T-helper 2 cell treated with Interferon-gamma antibody and Interleukin-4, amounts not matched to agents 100 ng/mL and 5 ng/mL, for 36 hours (primary cell): ENCODE measurements at regions not wholly inside any gene's neighbourhood (a gene's known extent, or its start where the extent isn't known, plus 50 kb on each side); places are given as distances from the start of the nearest gene placed in this dataset.

Source experiments
- intact Hi-C: fragments of 100-400 bp; cut with micrococcal nuclease; formaldehyde crosslinking; loops from one replicate; pipeline ENCODE4 v1.15.1; 2023

DNA sequence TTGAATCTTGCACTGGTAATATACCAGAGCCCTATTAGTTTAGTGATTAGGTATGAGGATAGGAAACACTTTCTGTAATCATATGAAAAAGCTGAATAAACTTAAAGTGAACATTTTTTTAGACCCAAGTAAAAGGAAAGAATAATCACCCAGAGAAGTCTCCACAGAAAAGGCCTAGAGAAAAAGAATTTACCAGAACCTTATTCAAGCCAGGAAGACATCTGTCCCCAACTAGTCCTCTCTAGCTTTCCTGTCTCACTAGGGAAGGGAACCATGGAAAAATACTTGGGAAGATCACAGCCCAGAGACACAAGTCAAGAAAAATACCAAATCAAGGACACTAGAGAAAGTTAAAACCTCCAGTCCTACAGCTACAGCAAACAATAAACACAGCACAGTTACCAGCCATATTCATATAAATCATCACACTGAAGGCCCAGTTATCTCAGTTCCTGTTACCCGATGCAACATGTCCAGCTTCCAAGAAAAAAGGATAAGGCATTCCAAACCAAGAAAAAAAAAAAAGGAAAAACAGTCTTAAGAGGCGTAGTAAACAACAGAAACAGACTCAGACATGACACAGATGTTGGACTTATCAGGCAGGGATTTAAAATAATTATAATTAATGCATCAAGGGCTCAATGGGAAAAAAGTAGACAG, 461.5 kb downstream of the IRS1 start:
- intact Hi-C loops = no loop called here

DNA sequence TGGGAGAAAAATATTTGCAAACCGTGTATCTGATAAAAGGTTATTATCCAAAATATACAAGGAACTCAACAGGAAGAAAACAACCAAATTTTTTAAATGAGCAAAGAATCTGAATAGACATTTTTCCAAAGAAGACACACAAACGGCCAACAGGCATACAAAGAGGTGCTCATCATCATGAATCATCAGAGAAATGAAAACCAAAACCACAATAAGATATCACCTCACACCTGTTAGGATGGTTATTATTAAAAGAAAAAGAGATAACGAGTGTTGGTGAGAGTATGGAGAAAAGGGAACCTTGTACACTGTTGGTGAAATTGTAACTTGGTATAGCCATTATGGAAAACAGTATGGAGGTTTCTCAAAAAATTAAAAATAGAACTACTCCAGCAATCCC, 463.3 kb downstream of the IRS1 start:
- intact Hi-C loops = no loop called here

DNA sequence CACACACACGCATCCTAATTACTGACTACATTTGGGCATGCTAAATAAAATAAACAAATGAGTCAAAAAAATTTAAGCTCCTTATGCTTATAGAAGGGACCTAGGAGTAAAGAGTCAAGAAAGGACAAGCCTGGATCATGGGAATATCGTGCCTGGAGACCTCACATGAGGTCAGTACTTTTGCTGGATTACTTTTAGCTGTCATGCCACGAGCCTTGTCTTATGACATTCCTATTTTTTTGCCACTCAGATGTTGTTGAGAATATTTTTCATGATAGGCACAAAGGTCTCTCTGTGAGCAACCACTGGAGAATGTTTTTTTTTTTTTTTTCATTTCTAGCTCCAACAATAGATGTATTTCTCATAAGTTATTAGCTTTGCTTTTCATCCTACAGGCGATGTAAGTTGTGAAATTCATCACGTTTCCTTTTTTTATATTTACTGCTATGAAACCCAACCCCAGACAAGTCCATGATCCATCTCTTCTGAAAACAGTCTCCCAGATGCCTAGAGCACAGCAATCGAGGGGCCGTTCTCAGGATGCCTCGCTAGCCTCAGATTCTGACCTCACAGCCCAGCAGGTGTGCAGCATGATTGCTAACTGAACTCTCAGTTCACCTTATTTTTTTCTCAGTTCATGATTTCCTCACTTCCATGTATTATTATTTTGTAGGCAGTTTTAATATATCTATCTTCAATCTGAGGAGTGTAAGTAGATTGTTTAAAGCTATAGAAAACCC, 464.5 kb downstream of the IRS1 start:
- intact Hi-C loops = no loop called here

DNA sequence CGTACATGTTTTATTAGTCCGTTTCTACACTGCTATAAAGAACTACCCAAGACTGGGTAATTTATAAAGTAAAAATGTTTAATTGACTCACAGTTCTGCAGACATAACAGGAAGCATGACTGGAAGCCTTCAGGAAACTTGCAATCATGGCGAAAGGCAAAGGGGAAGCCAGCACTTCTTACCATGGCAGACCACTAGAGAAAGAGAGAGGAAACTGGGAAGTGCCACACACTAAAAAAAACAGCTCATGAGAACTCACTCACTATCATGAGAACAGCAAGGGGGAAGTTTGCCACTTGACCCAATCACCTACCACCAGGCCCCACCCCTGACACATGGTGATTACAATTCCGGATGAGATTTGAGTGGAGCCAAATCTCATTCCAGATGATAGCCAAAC, 466.2 kb downstream of the IRS1 start:
- intact Hi-C loops = no loop called here

DNA sequence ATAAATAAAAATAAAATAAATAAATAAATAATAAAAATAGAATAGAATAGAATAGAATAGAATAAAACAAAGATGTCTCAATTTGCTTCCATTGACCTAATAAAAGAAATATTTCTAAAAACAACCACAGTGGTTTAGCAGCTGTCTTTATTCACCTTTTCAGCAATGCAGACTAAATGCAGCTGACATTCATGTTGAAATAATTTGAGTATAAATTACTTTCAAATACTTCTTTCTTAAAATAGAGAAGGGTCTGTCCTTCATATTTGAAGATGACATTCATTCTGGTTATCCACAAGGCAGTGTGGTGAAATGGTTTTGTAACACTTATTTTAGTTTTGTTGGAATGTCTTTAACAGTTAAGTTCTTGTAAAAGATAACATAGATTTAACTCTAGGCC, 469.4 kb downstream of the IRS1 start:
- intact Hi-C loops = no loop called here

DNA sequence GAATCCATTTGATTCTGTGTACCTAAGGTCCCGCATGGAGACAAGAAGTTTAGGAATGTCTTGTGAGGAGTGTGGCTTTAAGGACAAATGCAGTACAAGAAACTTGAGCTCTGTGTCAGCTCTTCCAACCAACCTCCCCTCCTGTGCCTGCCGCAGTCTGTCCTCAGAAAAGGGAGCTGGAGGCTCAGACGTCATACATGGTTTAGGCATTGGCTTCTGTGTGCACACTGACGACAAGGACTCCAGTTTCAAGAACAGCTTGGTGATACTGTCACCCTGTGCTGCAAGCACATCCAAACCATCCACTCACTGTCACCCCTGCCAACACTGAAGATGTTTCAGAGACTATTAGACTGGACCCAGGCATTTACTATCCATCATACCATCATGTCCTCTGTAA, 470.4 kb downstream of the IRS1 start:
- intact Hi-C loops = no loop called here

DNA sequence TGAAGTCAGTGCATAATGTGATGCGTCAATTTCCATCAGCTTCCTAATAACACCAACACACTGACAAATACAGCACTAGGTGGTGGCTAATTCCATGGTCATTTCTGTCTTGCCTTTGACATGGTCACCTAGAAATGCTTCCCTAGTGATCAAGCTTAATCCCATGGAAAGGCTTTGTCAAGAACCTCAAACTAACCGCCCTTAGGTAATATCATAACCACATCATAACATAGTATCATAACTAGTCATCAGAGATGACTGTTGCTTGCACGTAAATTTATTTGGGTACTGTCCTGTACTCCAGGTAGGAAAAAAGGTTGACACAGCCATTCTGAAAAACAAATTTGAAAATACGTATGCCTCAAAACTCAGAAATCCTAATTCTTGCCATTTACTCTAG, 471.8 kb downstream of the IRS1 start:
- intact Hi-C loops = no loop called here

DNA sequence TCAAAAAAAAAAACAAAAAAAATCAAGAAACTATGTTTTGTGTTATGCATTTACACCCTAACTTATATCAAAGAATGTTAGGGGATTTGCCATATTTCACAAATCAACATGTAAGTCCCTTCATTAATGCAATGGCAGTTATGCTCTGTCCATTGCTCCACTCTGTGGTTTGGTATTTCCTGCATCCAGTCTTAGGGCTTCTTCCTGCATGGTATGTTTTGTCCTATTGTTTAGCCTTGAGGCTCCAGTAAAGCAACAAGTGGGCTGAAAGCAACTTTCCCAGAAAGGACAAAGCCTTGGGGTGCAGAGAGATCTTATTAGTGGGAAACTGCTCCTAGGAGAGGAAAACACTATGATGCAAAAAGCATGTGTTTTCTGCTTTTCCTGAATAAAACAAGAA, 474.1 kb downstream of the IRS1 start:
- intact Hi-C loops = no loop called here

DNA sequence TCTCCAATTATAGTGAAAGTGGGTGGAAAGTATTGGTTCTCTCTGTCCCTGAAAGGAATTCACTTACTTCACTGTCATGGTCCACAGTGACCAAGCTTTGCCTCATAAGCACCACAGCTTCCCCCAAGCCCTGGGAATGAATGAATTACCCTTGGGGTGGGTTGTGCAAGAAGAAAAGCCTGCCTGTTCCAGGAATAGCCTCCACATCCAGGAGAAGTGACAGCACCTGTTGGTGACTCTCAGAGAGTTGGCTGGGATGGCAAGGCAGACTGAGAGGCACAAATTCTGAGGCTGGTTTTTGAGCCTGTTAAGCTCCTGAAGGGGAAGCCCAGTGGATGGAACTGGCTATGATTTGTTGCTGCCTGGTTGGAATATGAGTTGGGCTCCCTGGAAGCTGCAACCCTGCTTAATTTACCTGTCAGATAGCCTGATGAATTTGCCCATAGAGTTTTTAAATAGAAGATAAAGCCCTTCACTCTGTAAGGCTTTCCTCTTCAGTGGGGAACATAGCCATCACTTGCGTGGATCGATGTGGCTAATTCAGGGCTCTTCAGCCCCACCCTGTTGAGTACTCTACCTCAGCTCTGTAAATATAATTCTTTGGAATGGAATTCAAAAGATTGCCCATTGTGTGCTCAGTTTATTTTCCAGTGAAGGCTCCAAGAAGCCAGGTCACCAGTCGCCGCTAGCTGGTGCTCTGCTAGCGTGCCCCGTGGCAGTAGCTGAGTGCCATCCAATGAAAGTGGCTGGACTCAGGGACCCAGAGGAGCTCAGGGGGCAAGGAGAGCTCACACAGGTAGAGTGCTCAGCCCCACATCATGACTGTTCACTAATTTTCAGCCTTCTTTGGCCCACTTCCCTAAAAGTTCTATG, 479.3 kb downstream of the IRS1 start:
- intact Hi-C loops = no loop called here

DNA sequence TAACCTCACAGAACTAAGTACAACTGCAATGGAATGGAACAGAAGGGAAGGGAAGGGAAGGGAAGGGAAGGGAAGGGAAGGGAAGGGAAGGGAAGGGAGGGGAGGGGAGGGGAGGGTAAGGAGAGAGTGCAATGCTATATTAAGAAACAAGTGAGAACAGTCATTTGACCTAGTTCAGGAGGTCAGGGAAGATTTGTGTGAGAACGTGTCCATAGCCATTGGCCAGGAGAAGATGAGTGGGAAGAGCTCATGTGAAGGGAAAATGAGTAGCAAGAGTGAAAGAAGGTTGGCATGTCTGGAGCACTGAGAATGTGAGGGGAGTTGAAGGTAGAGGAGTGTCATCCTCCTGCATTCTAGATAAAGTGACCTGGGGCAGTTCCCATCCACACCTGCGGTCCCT, 481.6 kb downstream of the IRS1 start:
- intact Hi-C loops = no loop called here

DNA sequence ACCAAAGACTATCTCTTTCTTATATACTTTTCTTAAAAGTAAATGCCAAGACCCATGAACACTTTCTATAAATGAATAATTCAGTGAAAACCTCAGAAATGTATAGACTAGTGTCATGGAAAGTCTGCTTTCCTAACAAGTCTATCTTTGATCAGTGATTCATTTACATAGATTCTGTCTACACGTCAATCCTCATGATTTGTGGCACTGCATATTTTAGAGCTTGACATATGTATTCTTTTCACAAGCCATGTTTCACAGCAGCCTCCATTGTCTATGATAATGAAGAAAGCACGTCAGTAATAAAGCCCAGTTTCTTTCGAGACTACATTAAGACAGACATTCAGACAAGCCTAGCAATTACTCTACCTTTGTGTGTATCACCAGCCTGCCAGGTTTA, 486.6 kb downstream of the IRS1 start:
- intact Hi-C loops = no loop called here

DNA sequence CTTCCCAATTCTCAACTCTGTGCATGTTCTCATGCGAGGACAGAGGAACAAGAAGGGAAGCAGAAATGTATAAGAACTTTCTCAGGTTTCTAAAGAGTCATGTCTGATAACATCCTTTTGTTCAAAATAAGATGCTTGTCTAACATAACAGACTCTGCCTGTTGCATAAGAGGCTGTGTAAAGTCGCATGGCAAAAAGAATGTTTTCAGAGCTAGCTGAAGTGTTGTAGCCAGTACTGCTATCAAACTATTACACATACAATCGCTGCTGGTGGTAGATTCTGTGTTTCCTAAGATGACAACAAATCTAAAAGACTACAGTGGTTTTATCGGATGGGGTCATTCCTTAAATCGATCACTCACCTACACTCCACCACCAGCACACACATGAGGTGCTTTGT, 487.5 kb downstream of the IRS1 start:
- intact Hi-C loops = no loop called here

DNA sequence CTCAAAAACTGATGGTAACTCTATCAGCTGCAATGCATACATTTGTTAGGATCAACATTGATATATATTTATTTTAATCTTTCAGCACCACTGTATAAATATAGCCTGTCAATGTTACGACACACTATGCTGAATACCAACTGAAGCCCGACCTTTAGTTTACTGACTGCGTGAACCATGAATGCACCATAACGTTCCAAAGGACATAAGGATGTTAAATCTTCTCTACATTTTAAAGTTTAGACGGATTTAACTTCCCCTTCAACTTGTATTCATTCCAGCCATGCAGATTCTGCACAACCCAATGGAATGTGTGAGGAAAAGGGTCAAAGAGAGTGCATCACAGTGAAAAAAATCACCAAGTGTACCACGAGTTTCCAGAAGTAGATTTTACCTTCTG, 489.5 kb downstream of the IRS1 start:
- intact Hi-C loops = no loop called here

DNA sequence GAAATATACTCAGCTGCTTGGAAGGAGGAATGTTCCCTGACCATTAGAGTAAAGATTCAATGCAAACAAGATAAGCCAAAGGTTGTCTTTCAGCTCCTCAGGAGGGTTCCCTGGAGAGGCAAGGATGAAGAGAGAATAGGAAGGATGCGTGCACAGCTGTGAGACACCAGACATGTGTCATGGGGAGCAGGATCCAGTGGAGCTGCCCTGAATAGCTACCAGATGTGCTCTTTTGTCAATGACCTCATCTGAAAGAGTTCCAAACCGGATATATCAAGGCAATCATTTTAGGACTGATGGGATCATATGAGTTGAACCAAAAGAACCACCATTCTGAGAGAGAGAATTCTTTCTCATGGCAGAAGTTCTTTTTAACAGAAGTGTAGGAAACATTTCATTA, 490.6 kb downstream of the IRS1 start:
- intact Hi-C loops = no loop called here

DNA sequence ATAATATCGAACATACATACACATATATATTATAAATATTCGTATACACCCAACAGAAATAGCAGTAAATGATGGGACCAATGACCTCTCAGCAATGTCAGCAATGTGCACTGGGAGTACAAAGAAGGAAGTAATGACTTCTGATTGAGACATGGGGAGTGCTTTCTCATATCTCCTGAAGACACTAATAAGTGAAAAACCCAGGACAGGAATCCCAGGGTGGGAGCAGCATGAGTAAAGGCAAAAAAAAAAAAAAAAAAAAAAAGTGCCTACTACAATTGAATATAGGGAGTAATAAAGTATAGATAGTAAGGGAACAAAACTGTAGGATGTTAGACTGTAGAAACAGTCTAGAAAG, 491.3 kb downstream of the IRS1 start:
- intact Hi-C loops = no loop called here

DNA sequence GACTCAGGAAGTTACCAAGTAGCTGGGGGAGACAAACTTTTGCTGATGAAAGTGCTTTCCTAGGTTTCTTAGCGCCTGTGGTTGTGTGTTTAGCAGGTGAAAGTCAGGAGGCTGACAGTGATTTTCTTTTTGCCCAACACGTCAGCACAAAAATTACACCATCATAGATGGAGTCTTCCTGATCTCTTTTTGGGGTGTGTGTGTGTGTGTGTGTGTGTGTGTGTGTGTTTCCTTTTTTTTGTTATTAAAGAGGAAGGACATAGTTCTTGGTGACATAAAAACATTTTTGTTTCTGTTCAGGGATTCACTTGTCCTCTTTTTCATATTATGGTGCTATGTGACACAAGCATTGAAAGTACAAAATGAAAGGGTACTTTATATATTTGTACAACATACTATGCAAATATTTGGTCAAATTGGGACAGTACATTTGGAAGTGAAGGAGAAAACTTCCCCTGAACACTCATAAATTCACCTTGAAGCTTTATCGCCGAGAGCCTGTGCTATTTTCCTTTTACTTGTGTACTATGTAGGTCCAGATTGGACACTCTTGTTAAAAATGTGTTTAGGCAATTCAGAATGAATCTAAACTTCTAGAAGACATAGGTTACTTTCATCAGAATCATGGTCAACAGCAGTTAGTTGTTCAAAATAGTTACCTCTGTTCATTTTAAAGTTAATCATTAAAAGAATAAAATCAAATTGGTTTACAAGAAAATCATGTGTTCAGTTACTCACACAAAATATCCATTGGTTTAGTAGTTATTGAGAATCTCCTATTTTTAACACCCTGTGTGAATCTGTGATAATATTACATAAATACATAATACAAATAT, 491.9 kb downstream of the IRS1 start:
- intact Hi-C loops = no loop called here

DNA sequence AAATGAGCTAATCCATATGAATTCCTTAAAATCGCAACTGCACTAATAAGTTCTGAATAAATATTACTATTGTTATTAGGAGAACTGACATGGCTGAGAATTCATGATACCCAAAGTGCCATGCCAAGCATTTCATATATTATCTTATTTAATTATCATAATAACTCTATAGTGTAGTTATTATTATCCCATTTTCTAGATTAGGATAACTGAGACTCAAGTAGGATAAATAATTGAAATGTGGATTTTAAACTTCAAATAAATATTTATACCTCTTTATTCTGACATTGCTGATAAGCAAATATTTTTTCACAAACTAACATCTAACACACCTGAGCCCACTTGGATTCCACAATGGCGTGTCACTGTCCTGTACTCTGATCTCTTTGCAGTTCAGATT, 492.7 kb downstream of the IRS1 start:
- intact Hi-C loops = no loop called here

DNA sequence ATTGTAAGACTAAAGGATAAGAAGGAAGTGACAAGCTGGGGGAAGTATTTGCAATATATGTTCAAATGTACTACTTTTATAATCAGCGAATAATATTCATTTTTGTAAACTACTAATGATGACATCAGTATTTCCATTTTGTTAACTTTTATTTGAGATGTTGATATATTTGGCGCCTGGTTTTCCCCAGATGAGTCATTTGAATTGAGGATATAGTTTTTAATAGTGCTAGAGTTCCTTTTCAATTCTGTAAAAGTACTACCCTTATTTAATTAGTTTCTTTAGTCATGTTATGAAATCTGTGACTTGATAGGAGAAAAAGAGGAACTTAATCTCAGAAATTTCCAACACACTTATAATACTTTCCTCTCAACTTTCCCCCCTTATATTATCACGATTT, 495.3 kb downstream of the IRS1 start:
- intact Hi-C loops = no loop called here

DNA sequence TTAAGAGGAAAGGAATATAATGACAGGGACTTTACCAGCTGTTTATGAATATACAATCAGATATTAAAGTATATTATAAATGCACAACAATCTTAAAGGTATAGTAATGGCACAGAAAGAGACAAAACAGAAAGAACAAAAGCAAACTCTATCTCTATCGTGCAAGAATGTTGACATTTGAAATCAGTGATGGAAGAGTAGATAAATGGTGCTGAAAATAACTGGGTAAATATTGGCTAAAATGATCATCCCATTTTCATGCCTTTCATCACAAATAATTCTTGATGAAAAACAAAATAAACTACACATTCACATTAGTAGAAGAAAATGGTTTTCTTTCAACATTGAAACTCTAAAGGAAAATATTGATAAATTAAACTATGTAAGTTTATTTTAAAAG, 495.9 kb downstream of the IRS1 start:
- intact Hi-C loops = no loop called here

DNA sequence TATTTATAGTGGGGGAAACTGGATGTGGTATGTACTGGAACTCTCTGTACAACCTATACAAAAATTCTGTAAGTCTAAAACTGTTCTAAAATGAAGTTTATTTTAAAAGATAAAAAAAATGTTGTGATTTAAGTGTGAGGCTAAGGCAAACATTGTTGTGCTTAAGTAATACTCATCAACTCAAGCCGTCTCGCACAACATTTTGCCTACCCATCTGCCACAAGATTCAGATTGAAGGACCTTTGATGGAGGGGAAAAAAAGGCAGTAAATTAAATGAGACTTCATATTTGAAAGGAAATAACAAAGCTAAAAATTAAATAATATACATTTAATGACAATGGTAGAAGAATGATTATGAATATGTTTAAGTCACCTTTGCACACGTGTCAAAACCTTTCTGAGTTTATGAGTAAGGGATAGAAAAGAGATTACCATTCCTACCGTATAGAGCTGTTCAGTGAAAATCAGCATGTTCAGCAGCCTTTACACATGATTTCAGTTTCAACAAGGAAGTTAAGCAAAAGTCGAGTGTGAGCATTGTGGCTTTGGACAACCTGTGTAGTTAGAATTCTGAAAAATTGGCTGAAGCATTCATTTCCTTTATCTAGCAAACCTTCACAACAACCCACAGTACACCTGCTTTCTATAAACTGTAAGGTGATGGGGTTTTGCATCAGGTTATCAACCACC, 499.3 kb downstream of the IRS1 start:
- intact Hi-C loops = no loop called here

DNA sequence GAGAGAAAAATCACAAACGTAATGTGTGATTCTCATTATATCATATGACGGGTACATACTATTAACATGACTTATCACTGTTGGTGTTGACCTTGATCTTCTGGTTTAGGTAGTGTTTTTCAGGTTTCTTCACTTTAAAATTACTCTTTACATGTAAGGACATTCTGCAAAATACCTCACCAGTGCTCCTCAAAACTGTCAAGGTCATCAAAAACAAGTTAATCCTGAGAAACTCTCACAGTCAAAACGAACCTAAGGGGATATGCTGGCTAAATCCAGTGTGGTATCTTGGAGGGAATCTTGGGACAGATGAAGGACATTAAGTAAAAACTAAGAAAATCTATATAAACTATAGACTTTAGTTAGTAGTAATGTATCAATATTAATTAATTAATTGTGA, 499.8 kb downstream of the IRS1 start:
- intact Hi-C loops = no loop called here
